ENCODE measurements at regions not wholly inside any gene's neighbourhood (a gene's known extent, or its start where the extent isn't known, plus 50 kb on each side); places are given as distances from the start of the nearest gene placed in this dataset.

- TF ChIP-seq CTCF (IDR thresholded peaks at IDR 0.05; ENCODE audit: low read depth, low read length): no peak
- no peak for TF ChIP-seq EZH2phosphoT487 (IDR thresholded peaks at IDR 0.05; ENCODE audit: low read depth)
Observed at GRCh38 chr9:38146844-38147243, 77.8 kb upstream of the SHB start.

All from OCI-LY3 (cell line).